DOHH2 (cell line): ENCODE measurements at regions not wholly inside any gene's neighbourhood (a gene's known extent, or its start where the extent isn't known, plus 50 kb on each side); places are given as distances from the start of the nearest gene placed in this dataset.

ENCODE experiments used
- H3F3A ChIP-seq: fragments of 200-600 bp; sonication (generic), shearing (Covaris generic); 2 replicates; pipeline ENCODE4 v1.6.0; 2016; ENCODE audit warnings: antibody characterized with exemption, mild to moderate bottlenecking; ENCODE audit not compliant: control insufficient read depth, insufficient read depth
- H3K27ac ChIP-seq: fragments of 200-600 bp; sonication (generic); 2 replicates; pipeline ENCODE4 v1.5.1; 2014; ENCODE audit warnings: low read depth, mild to moderate bottlenecking, low read length, moderate library complexity
- H3K27me3 ChIP-seq: fragments of 200-600 bp; sonication (generic); 2 replicates; pipeline ENCODE4 v1.6.1; 2014; ENCODE audit warnings: mild to moderate bottlenecking, low read length, mixed read lengths; ENCODE audit not compliant: control insufficient read depth
- H3K36me3 ChIP-seq: fragments of 200-600 bp; sonication (generic); 2 replicates; pipeline ENCODE4 v1.6.1; 2014; ENCODE audit warnings: mild to moderate bottlenecking, low read length, moderate library complexity, mixed read lengths; ENCODE audit not compliant: control insufficient read depth
- H3K4me1 ChIP-seq: fragments of 200-600 bp; sonication (generic); 2 replicates; pipeline ENCODE4 v1.6.1; 2014; ENCODE audit warnings: mild to moderate bottlenecking, low read length, mixed read lengths; ENCODE audit not compliant: control insufficient read depth
- H3K4me2 ChIP-seq: fragments of 200-600 bp; sonication (generic); 2 replicates; pipeline ENCODE4 v1.6.0; 2014; ENCODE audit warnings: mild to moderate bottlenecking, low read length, moderate library complexity
- H3K4me3 ChIP-seq: fragments of 200-600 bp; sonication (generic); 2 replicates; pipeline ENCODE4 v1.5.1; 2014; ENCODE audit warnings: mild to moderate bottlenecking, low read length, mixed read lengths
- H3K79me2 ChIP-seq: fragments of 200-600 bp; sonication (generic); 2 replicates; pipeline ENCODE4 v1.6.1; 2014; ENCODE audit warnings: mild to moderate bottlenecking, low read length, mixed read lengths; ENCODE audit not compliant: control insufficient read depth
- H3K9me2 ChIP-seq: fragments of 200-600 bp; sonication (generic); replicated peaks from 2 replicates; pipeline ENCODE4 v1.6.1; 2014; ENCODE audit warnings: mild to moderate bottlenecking, low read length, mixed read lengths; ENCODE audit not compliant: control insufficient read depth
- H3K9me3 ChIP-seq: fragments of 200-600 bp; sonication (generic); 2 replicates; pipeline ENCODE4 v1.6.1; 2014; ENCODE audit warnings: antibody characterized with exemption, low read length, mixed read lengths; ENCODE audit not compliant: control insufficient read depth, insufficient read depth
- H4K20me1 ChIP-seq: fragments of 200-600 bp; sonication (generic); 2 replicates; pipeline ENCODE4 v1.6.0; 2014; ENCODE audit warnings: low read depth, mild to moderate bottlenecking, antibody characterized with exemption, low read length, moderate library complexity; ENCODE audit not compliant: control insufficient read depth, insufficient read depth
- EZH2phosphoT487 ChIP-seq: fragments of 200-600 bp; sonication (generic); IDR thresholded peaks from 2 replicates; pipeline ENCODE4 v1.6.1; 2017; ENCODE audit warnings: borderline replicate concordance, mild to moderate bottlenecking, antibody characterized with exemption, low read length, moderate library complexity, mixed read lengths
- TF ChIP-seq, protein P1 (sequence below): fragments of 200-600 bp; sonication (generic); IDR thresholded peaks from one replicate; pipeline ENCODE4 v1.5.1; 2014; ENCODE audit warnings: antibody characterized with exemption, mild to moderate bottlenecking, low read depth, low read length; ENCODE audit not compliant: poor library complexity, severe bottlenecking

DNA sequence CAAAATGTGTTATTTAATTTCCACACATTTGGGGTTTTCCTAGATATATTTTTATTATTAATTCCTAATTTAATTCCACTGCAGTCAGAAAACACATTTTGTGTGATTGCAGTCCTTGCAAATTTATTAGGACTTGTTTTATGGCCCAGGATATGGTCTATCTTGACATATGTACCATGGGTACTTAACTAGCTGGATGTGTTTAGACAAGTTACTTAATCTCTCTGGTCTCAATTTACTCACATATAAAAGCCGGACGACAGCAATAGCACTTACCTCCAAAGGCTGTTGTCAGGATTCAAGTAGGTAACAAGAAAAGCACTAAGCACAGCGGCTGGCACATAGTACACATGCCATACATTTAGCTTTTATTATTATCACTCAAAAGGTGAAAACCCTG lies 118.2 kb upstream of the MSX2 start:
- Histone ChIP-seq H3K4me1 (no peaks in the 10 kb centered on the region), H3K27me3 (no peaks in the 10 kb centered on the region), H3K79me2 (no peaks in the 10 kb centered on the region), H3F3A (no peaks in the 10 kb centered on the region), H3K9me3 (no peaks in the 10 kb centered on the region), H3K27ac (no peak overlapping the region), H3K4me3 (no peak overlapping the region), H3K36me3 (no peaks in the 10 kb centered on the region), H3K9me2 (no peaks in the 10 kb centered on the region), H4K20me1 (no peaks in the 10 kb centered on the region), H3K4me2 (no peak overlapping the region)
- TF ChIP-seq, protein P1, sequence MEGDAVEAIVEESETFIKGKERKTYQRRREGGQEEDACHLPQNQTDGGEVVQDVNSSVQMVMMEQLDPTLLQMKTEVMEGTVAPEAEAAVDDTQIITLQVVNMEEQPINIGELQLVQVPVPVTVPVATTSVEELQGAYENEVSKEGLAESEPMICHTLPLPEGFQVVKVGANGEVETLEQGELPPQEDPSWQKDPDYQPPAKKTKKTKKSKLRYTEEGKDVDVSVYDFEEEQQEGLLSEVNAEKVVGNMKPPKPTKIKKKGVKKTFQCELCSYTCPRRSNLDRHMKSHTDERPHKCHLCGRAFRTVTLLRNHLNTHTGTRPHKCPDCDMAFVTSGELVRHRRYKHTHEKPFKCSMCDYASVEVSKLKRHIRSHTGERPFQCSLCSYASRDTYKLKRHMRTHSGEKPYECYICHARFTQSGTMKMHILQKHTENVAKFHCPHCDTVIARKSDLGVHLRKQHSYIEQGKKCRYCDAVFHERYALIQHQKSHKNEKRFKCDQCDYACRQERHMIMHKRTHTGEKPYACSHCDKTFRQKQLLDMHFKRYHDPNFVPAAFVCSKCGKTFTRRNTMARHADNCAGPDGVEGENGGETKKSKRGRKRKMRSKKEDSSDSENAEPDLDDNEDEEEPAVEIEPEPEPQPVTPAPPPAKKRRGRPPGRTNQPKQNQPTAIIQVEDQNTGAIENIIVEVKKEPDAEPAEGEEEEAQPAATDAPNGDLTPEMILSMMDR, result no peak
- TF ChIP-seq EZH2phosphoT487, result no peak

DNA sequence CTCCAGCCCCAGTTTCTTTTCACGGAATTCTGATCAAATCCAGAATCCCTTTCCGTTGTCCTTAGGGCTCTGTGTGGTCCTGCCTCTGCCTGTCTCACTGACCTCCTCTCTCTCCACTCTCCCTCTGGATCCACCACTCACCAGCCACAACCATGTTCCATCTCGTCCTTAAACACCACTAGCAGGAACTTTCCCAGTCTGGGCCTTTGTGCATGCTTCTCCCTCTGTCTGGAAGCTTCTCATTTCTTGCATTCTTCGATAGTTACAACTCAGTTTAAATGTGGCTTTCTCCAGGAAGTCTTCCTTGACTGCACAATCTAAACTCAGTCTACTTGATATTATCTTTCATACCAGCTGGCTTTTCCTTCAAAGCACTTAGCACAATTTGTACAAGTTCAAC lies 117.7 kb upstream of the MSX2 start:
- H3K4me1 ChIP-seq, result no peaks in the 10 kb centered on the region
- H3K36me3 ChIP-seq, result no peaks in the 10 kb centered on the region
- no peaks in the 10 kb centered on the region for H3K9me2 ChIP-seq
- H3F3A ChIP-seq, result no peaks in the 10 kb centered on the region
- H3K4me3 ChIP-seq, result no peak overlapping the region
- H3K27ac ChIP-seq, result no peak overlapping the region
- H3K79me2 ChIP-seq, result no peaks in the 10 kb centered on the region
- H3K27me3 ChIP-seq, result no peaks in the 10 kb centered on the region
- no peaks in the 10 kb centered on the region for H4K20me1 ChIP-seq
- TF ChIP-seq EZH2phosphoT487, result no peak
- TF ChIP-seq, protein P1, result no peak
- no peak overlapping the region for H3K4me2 ChIP-seq
- H3K9me3 ChIP-seq, result no peaks in the 10 kb centered on the region

DNA sequence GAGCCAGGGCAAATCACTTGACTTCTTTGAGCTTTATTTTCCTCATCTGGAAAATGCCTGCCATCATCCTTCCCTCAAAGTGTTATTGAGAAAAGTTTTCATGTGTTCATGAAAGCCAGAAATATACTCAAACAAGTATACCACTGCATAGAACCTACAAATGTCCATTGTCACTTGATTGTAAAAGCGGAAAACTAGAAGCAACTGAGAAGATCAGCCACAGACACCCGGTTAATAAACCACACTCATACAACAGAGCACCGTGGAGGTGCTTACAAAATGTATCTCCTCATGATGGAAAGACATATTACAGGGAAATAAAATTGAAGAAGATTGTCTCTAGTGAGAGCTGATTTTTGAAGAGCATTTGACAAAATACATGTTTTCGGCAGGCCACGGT lies 117.2 kb upstream of the MSX2 start:
- H3K4me2 ChIP-seq, result no peak overlapping the region
- no peak overlapping the region for H3K4me3 ChIP-seq
- no peaks in the 10 kb centered on the region for H3K9me3 ChIP-seq
- no peaks in the 10 kb centered on the region for H3K9me2 ChIP-seq
- H3K4me1 ChIP-seq, result no peaks in the 10 kb centered on the region
- TF ChIP-seq EZH2phosphoT487, result no peak
- TF ChIP-seq, protein P1, result no peak
- no peaks in the 10 kb centered on the region for H3K27me3 ChIP-seq
- H3K27ac ChIP-seq, result no peak overlapping the region
- no peaks in the 10 kb centered on the region for H3F3A ChIP-seq
- H4K20me1 ChIP-seq, result no peaks in the 10 kb centered on the region
- H3K79me2 ChIP-seq, result no peaks in the 10 kb centered on the region
- H3K36me3 ChIP-seq, result no peaks in the 10 kb centered on the region

DNA sequence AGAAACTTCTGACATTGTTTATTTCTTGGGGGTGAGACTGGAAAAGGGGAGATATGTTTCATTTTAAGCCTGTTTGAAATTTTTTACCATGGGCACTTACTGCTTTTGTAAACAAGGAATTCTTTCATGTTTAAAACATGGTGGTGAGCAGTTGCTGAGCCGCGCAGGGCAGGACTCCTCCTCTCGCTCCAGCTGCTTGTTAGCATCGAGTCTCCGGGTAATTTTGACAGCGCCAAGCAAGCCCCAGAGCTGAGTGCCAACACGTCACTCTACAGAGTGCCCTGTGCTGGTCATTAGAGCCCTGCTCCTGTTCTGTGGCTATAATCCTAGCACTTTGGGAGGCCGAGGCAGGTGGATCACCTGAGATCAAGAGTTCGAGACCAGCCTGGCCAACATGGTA lies 116.5 kb upstream of the MSX2 start:
- Histone ChIP-seq H3K27ac (no peak overlapping the region), H4K20me1 (no peaks in the 10 kb centered on the region), H3K9me3 (no peaks in the 10 kb centered on the region), H3K79me2 (no peaks in the 10 kb centered on the region), H3K4me1 (no peaks in the 10 kb centered on the region), H3K9me2 (no peaks in the 10 kb centered on the region), H3K36me3 (no peaks in the 10 kb centered on the region), H3K4me2 (no peak overlapping the region), H3F3A (no peaks in the 10 kb centered on the region), H3K27me3 (no peaks in the 10 kb centered on the region), H3K4me3 (no peak overlapping the region)
- TF ChIP-seq EZH2phosphoT487, result no peak
- TF ChIP-seq, protein P1, result no peak
